Liver (tissue), 8 donors: ENCODE measurements at regions not wholly inside any gene's neighbourhood (a gene's known extent, or its start where the extent isn't known, plus 50 kb on each side); places are given as distances from the start of the nearest gene placed in this dataset.

Experiments used
- DNase-seq: peaks from one replicate; pipeline ENCODE4 v3.0.0-alpha.2; 2017; ENCODE audit warnings: low spot score
- H3K27ac ChIP-seq, 2 donors: one replicate each; pipeline ENCODE4 v1.7.0; 2013; ENCODE audit warnings: inconsistent platforms in 2 of 2, low read length in 2 of 2, control low read depth in 1 of 2, low read depth in 1 of 2, mild to moderate bottlenecking in 1 of 2
- H3K27me3 ChIP-seq, 4 donors: one replicate each; pipeline versions ENCODE4 v1.6.1 to v1.7.0; 2013; ENCODE audit warnings: low read length in 3 of 4, inconsistent platforms in 1 of 4, mild to moderate bottlenecking in 1 of 4, moderate library complexity in 1 of 4; ENCODE audit not compliant: control insufficient read depth in 4 of 4, insufficient read depth in 4 of 4
- H3K36me3 ChIP-seq, 4 donors: one replicate each; pipeline versions ENCODE4 v1.6.1 to v1.7.0; 2013; ENCODE audit warnings: low read length in 3 of 4, mild to moderate bottlenecking in 3 of 4, low read depth in 1 of 4, moderate library complexity in 1 of 4; ENCODE audit not compliant: control insufficient read depth in 4 of 4, insufficient read depth in 3 of 4
- H3K4me1 ChIP-seq, 4 donors: one replicate each; pipeline versions ENCODE4 v1.6.1 to v1.7.0; 2013; ENCODE audit warnings: low read length in 3 of 4, mild to moderate bottlenecking in 3 of 4, moderate library complexity in 1 of 4; ENCODE audit not compliant: control insufficient read depth in 4 of 4, insufficient read depth in 4 of 4
- H3K4me3 ChIP-seq, 3 donors: one replicate each; pipeline versions ENCODE4 v1.6.1 to v1.7.0; 2013; ENCODE audit warnings: low read length in 3 of 3, control low read depth in 1 of 3, low read depth in 1 of 3, mild to moderate bottlenecking in 1 of 3
- H3K9ac ChIP-seq, 2 donors: one replicate each; pipeline ENCODE4 v1.7.0; 2013; ENCODE audit warnings: low read length in 2 of 2, mild to moderate bottlenecking in 2 of 2, moderate library complexity in 2 of 2, control low read depth in 1 of 2, low read depth in 1 of 2
- H3K9me3 ChIP-seq, 4 donors: one replicate each; pipeline versions ENCODE4 v1.6.1 to v1.7.0; 2013; ENCODE audit warnings: low read length in 3 of 4; ENCODE audit not compliant: control insufficient read depth in 4 of 4
- ATF3 ChIP-seq: IDR thresholded peaks from 2 replicates; pipeline ENCODE4 v1.6.1; 2016; ENCODE audit warnings: antibody characterized with exemption
- EGR1 ChIP-seq, 2 donors: IDR thresholded peaks; 2 replicates each; pipeline ENCODE4 v1.6.1; 2016 to 2018; ENCODE audit warnings: antibody characterized with exemption in 2 of 2, low read depth in 2 of 2
- FOXA1 ChIP-seq: IDR thresholded peaks from 2 replicates; pipeline ENCODE4 v1.6.1; 2016; ENCODE audit warnings: antibody characterized with exemption
- FOXA2 ChIP-seq: IDR thresholded peaks from 2 replicates; pipeline ENCODE4 v1.6.1; 2016; ENCODE audit warnings: antibody characterized with exemption
- GABPA ChIP-seq, 2 donors: IDR thresholded peaks in 1 of 2; conservative IDR thresholded peaks in 1 of 2; 2 replicates each; pipeline ENCODE4 v1.6.1; 2016; ENCODE audit warnings: antibody characterized with exemption in 2 of 2, mild to moderate bottlenecking in 1 of 2, moderate library complexity in 1 of 2
- HNF4A ChIP-seq, 2 donors: conservative IDR thresholded peaks; 2 replicates each; pipeline ENCODE4 v1.6.1; 2016; ENCODE audit warnings: antibody characterized with exemption in 2 of 2, mild to moderate bottlenecking in 2 of 2
- JUND ChIP-seq, 2 donors: IDR thresholded peaks; 2 replicates each; pipeline ENCODE4 v1.6.1; 2016; ENCODE audit warnings: antibody characterized with exemption in 2 of 2
- NR2F2 ChIP-seq: IDR thresholded peaks from 2 replicates; pipeline ENCODE4 v1.6.1; 2016; ENCODE audit warnings: antibody characterized with exemption
- RAD21 ChIP-seq, 2 donors: IDR thresholded peaks; 2 replicates each; pipeline ENCODE4 v1.6.1; 2016; ENCODE audit warnings: antibody characterized with exemption in 2 of 2, mild to moderate bottlenecking in 2 of 2
- SP1 ChIP-seq: IDR thresholded peaks from 2 replicates; pipeline ENCODE4 v1.6.1; 2018; ENCODE audit warnings: antibody characterized with exemption, mild to moderate bottlenecking
- TAF1 ChIP-seq: conservative IDR thresholded peaks from 2 replicates; pipeline ENCODE4 v1.6.1; 2016; ENCODE audit warnings: antibody characterized with exemption, mild to moderate bottlenecking
- YY1 ChIP-seq: IDR thresholded peaks from 2 replicates; pipeline ENCODE4 v1.6.1; 2016; ENCODE audit warnings: antibody characterized with exemption, mild to moderate bottlenecking
- WGBS: extraction: QIAGEN DNeasy Blood & Tissue Kit; methylation state at CpG from one replicate; pipeline ENCODE4 v1.1.7; 2013; 5-methylcytosine and 5-hydroxymethylcytosine counted together
- TF ChIP-seq, protein P1 (sequence below): fragments of 150-350 bp; IDR thresholded peaks from 2 replicates; pipeline ENCODE4 v1.5.1; 2017; ENCODE audit warnings: improper control_type of control experiment, low read depth, low read length; ENCODE audit not compliant: missing input control
- TF ChIP-seq, protein P2 (sequence below): IDR thresholded peaks from 2 replicates; pipeline ENCODE4 v1.6.1; 2016; ENCODE audit warnings: antibody characterized with exemption
- donor health status: healthy.
- donor health status: healthy.
- donor health status: healthy.
- donor health status: healthy.
- donor health status: healthy.

GRCh38 chr3:68018275-68018674 is 363.9 kb upstream of the SUCLG2 start (continued):
- TF ChIP-seq TAF1: no peak
- TF ChIP-seq GABPA (IDR thresholded peaks at IDR 0.05 in 1 of 2, conservative IDR thresholded peaks at IDR 0.05 in 1 of 2): no peak
- no peak for TF ChIP-seq YY1
- no peak for TF ChIP-seq EGR1 (IDR thresholded peaks at IDR 0.05; ENCODE audit: low read depth in 2 of 2)
- TF ChIP-seq HNF4A (conservative IDR thresholded peaks at IDR 0.05): no peak

- Histone ChIP-seq H3K9ac (no peak overlapping the region), H3K4me1 (no peaks in the 10 kb centered on the region), H3K9me3 (no peaks in the 10 kb centered on the region), H3K4me3 (no peak overlapping the region), H3K27ac (no peak overlapping the region), H3K27me3 (no peaks in the 10 kb centered on the region), H3K36me3 (no peaks in the 10 kb centered on the region)
- WGBS: 56% methylated on average over 3 of the region's 3 CpGs
- DNase-seq: no peak
- TF ChIP-seq, protein P1, sequence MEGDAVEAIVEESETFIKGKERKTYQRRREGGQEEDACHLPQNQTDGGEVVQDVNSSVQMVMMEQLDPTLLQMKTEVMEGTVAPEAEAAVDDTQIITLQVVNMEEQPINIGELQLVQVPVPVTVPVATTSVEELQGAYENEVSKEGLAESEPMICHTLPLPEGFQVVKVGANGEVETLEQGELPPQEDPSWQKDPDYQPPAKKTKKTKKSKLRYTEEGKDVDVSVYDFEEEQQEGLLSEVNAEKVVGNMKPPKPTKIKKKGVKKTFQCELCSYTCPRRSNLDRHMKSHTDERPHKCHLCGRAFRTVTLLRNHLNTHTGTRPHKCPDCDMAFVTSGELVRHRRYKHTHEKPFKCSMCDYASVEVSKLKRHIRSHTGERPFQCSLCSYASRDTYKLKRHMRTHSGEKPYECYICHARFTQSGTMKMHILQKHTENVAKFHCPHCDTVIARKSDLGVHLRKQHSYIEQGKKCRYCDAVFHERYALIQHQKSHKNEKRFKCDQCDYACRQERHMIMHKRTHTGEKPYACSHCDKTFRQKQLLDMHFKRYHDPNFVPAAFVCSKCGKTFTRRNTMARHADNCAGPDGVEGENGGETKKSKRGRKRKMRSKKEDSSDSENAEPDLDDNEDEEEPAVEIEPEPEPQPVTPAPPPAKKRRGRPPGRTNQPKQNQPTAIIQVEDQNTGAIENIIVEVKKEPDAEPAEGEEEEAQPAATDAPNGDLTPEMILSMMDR: peak; percentile 34
- TF ChIP-seq RAD21 (IDR thresholded peaks at IDR 0.05): peak; percentile 60 to 72
- TF ChIP-seq YY1: no peak
Observed at GRCh38 chr3:68017069-68017468, 362.7 kb upstream of the SUCLG2 start.

DNA sequence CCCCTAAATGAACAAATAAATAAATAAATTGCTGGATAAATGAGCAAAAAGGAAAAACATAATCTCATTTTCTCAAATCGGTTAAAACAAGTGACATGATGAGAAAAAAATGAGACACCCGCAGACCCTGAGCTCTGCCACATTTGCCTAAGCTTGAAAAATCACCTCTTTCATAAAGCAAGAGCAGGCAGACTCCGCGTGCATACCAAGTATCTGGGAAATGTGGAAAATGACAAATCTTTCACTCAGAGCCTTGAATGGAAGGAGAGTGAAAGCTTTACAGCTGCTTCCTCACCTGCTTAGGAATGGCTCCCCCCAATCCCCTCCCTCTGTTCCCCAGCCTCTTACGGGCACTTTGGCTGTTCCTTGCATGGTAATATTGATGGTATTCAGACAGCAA is 355.5 kb upstream of the SUCLG2 start:
- WGBS: 85% methylated on average over 5 of the region's 5 CpGs

GRCh38 chr3:68007621-68008226 is 353.3 kb upstream of the SUCLG2 start:
- Histone ChIP-seq H3K4me3 (peak overlapping the region in 2 of 3 donors; percentile 24 to 37), H3K9ac (no peak overlapping the region), H3K27me3 (no peaks in the 10 kb centered on the region), H3K27ac (no peak overlapping the region), H3K9me3 (no peaks in the 10 kb centered on the region), H3K4me1 (peaks cover 3 to 7% (median 6%) of the 10 kb centered on the region in 4 donors), H3K36me3 (no peaks in the 10 kb centered on the region)
- DNase-seq: no peak
- 8% methylated on average over 36 of the region's 36 CpGs for WGBS
- TF ChIP-seq, protein P2, sequence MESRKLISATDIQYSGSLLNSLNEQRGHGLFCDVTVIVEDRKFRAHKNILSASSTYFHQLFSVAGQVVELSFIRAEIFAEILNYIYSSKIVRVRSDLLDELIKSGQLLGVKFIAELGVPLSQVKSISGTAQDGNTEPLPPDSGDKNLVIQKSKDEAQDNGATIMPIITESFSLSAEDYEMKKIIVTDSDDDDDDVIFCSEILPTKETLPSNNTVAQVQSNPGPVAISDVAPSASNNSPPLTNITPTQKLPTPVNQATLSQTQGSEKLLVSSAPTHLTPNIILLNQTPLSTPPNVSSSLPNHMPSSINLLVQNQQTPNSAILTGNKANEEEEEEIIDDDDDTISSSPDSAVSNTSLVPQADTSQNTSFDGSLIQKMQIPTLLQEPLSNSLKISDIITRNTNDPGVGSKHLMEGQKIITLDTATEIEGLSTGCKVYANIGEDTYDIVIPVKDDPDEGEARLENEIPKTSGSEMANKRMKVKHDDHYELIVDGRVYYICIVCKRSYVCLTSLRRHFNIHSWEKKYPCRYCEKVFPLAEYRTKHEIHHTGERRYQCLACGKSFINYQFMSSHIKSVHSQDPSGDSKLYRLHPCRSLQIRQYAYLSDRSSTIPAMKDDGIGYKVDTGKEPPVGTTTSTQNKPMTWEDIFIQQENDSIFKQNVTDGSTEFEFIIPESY: no peak
- TF ChIP-seq RAD21 (IDR thresholded peaks at IDR 0.05) (no peak), ATF3 (no peak)

More for the DNA sequence above, 355.5 kb upstream of the SUCLG2 start:
- TF ChIP-seq NR2F2: no peak
- no peak for TF ChIP-seq RAD21 (IDR thresholded peaks at IDR 0.05)
- TF ChIP-seq JUND (IDR thresholded peaks at IDR 0.05): no peak
- TF ChIP-seq FOXA2: no peak
- TF ChIP-seq SP1: no peak
- no peak for TF ChIP-seq ATF3
- no peak for TF ChIP-seq GABPA (IDR thresholded peaks at IDR 0.05 in 1 of 2, conservative IDR thresholded peaks at IDR 0.05 in 1 of 2)
- TF ChIP-seq FOXA1: no peak
- no peak for TF ChIP-seq HNF4A (conservative IDR thresholded peaks at IDR 0.05)
- no peak overlapping the region for H3K9ac ChIP-seq
- no peak for DNase-seq
- no peaks in the 10 kb centered on the region for H3K27me3 ChIP-seq
- no peaks in the 10 kb centered on the region for H3K9me3 ChIP-seq
- H3K4me3 ChIP-seq: no peak overlapping the region
- no peaks in the 10 kb centered on the region for H3K36me3 ChIP-seq
- H3K4me1 ChIP-seq: peaks cover 3 to 7% (median 6%) of the 10 kb centered on the region in 4 donors
- no peak overlapping the region for H3K27ac ChIP-seq
